Loucy (cell line): ENCODE measurements at regions not wholly inside any gene's neighbourhood (a gene's known extent, or its start where the extent isn't known, plus 50 kb on each side); places are given as distances from the start of the nearest gene placed in this dataset.

Source experiments
- EZH2phosphoT487 ChIP-seq: fragments of 200-600 bp; IDR thresholded peaks from 2 replicates; pipeline ENCODE4 v1.6.1; 2018; ENCODE audit warnings: antibody characterized with exemption, mild to moderate bottlenecking, moderate library complexity, borderline replicate concordance
- TF ChIP-seq, protein P1 (sequence below): fragments of 200-600 bp; sonication (generic); conservative IDR thresholded peaks from 2 replicates; pipeline ENCODE4 v1.5.1; 2014; ENCODE audit warnings: mild to moderate bottlenecking, antibody characterized with exemption, low read length

DNA sequence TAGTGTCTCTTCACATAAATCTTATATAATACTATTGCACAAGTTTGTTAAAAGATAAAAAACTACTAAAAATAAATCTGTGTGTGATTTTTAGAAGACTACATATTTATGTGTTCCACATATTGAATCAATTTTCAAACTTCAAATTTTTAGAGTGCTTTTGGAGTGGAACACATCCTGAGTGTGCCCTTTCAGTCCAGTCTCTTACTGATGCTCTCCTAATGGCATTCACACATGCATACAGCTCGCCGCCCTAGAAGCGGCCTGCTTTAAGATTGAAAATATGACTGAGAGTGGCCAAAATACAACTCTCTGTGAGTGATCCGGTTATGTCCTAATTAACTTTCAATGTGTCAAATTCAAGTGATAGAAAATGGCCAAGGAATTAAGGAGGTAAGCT lies 628.8 kb downstream of the ANKRD50 start:
- TF ChIP-seq, protein P1, sequence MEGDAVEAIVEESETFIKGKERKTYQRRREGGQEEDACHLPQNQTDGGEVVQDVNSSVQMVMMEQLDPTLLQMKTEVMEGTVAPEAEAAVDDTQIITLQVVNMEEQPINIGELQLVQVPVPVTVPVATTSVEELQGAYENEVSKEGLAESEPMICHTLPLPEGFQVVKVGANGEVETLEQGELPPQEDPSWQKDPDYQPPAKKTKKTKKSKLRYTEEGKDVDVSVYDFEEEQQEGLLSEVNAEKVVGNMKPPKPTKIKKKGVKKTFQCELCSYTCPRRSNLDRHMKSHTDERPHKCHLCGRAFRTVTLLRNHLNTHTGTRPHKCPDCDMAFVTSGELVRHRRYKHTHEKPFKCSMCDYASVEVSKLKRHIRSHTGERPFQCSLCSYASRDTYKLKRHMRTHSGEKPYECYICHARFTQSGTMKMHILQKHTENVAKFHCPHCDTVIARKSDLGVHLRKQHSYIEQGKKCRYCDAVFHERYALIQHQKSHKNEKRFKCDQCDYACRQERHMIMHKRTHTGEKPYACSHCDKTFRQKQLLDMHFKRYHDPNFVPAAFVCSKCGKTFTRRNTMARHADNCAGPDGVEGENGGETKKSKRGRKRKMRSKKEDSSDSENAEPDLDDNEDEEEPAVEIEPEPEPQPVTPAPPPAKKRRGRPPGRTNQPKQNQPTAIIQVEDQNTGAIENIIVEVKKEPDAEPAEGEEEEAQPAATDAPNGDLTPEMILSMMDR, result no peak
- TF ChIP-seq EZH2phosphoT487, result no peak
